Thoracic aorta (tissue), 2 donors: ENCODE measurements at regions not wholly inside any gene's neighbourhood (a gene's known extent, or its start where the extent isn't known, plus 50 kb on each side); places are given as distances from the start of the nearest gene placed in this dataset.
A peak's percentile ranks its signal among the peaks of the same experiment; 100 is the strongest.
"Not testable (repeated sequence)": the region's sequence is repeated elsewhere in the genome, so short reads cannot be mapped to it uniquely, and the experiment has no call there.

Source experiments
- ATAC-seq: fragments of 150-250 bp; one replicate; pipeline ENCODE4 v1.8.0; 2017; ENCODE audit warnings: low read depth; ENCODE audit not compliant: insufficient number of reproducible peaks, low FRiP score
- DNase-seq: peaks from one replicate; pipeline ENCODE4 v3.0.0-alpha.2; 2020; ENCODE audit warnings: low spot score
- H3K27ac ChIP-seq, 2 donors: fragments of 200-600 bp; sonication (generic); 1 replicate in 1 of 2; 2 replicates in 1 of 2; pipeline ENCODE4 v1.5.1; 2016; ENCODE audit warnings: mild to moderate bottlenecking in 2 of 2, moderate library complexity in 2 of 2
- H3K27me3 ChIP-seq: fragments of 200-600 bp; sonication (generic); replicated peaks from 2 replicates; pipeline ENCODE4 v1.6.0; 2016; ENCODE audit warnings: mild to moderate bottlenecking; ENCODE audit not compliant: insufficient read depth
- H3K36me3 ChIP-seq: fragments of 200-600 bp; sonication (generic); one replicate; pipeline ENCODE4 v1.5.1; 2016
- H3K4me1 ChIP-seq, 2 donors: fragments of 200-600 bp; sonication (generic); 1 replicate in 1 of 2; 2 replicates in 1 of 2; pipeline versions ENCODE4 v1.5.1 to v1.6.0; 2016; ENCODE audit warnings: low read depth in 2 of 2, mild to moderate bottlenecking in 1 of 2; ENCODE audit not compliant: control insufficient read depth in 1 of 2
- H3K4me3 ChIP-seq: fragments of 200-600 bp; sonication (generic); 2 replicates; pipeline ENCODE4 v1.5.1; 2016; ENCODE audit warnings: mild to moderate bottlenecking
- H3K9me3 ChIP-seq: fragments of 200-600 bp; sonication (generic); 2 replicates; pipeline ENCODE4 v1.5.1; 2016
- CTCF ChIP-seq: fragments of 200-600 bp; sonication (generic); IDR thresholded peaks from one replicate; pipeline ENCODE4 v1.5.1; 2019; ENCODE audit warnings: antibody characterized with exemption

GRCh38 chr4:54840992-54841768 lies 183.4 kb downstream of the KIT start:
- H3K4me3 ChIP-seq: no peak overlapping the region
- peak; percentile 22 for TF ChIP-seq CTCF
- H3K27me3 ChIP-seq: no peaks in the 10 kb centered on the region
- no peaks in the 10 kb centered on the region for H3K36me3 ChIP-seq
- ATAC-seq (no peak), DNase-seq (no peak)
- H3K27ac ChIP-seq: no peak overlapping the region
- H3K4me1 ChIP-seq: peaks cover 0 to 7% of the 10 kb centered on the region in 2 donors
- no peaks in the 10 kb centered on the region for H3K9me3 ChIP-seq

- H3K36me3 ChIP-seq: no peaks in the 10 kb centered on the region
- no peak for DNase-seq
- no peaks in the 10 kb centered on the region for H3K27me3 ChIP-seq
- TF ChIP-seq CTCF: no peak
- ATAC-seq: no peak
- H3K4me3 ChIP-seq: no peak overlapping the region
- H3K4me1 ChIP-seq: peaks cover 0 to 9% of the 10 kb centered on the region in 2 donors
- no peak overlapping the region for H3K27ac ChIP-seq
- H3K9me3 ChIP-seq: no peaks in the 10 kb centered on the region
Observed at GRCh38 chr4:54840430-54840829, 182.7 kb downstream of the KIT start.

- Histone ChIP-seq H3K9me3 (no peaks in the 10 kb centered on the region), H3K4me1 (peaks cover 0 to 9% of the 10 kb centered on the region in 2 donors), H3K27ac (no peak overlapping the region), H3K4me3 (no peak overlapping the region), H3K36me3 (no peaks in the 10 kb centered on the region), H3K27me3 (no peaks in the 10 kb centered on the region)
- ATAC-seq: no peak
- TF ChIP-seq CTCF: no peak
- DNase-seq: no peak
Observed at GRCh38 chr4:54838301-54838700, 180.5 kb downstream of the KIT start.

- DNase-seq: no peak
- Histone ChIP-seq H3K9me3 (no peaks in the 10 kb centered on the region), H3K4me1 (peaks cover 0 to 9% of the 10 kb centered on the region in 2 donors), H3K27me3 (no peaks in the 10 kb centered on the region), H3K27ac (no peak overlapping the region), H3K4me3 (no peak overlapping the region), H3K36me3 (no peaks in the 10 kb centered on the region)
- TF ChIP-seq CTCF: no peak
- no peak for ATAC-seq
Observed at GRCh38 chr4:54837576-54838140, 179.9 kb downstream of the KIT start.

GRCh38 chr4:54828361-54828760 lies 170.6 kb downstream of the KIT start:
- H3K4me3 ChIP-seq, ATAC-seq, H3K9me3 ChIP-seq: not testable (repeated sequence)

More at GRCh38 chr4:54828361-54828760, 170.6 kb downstream of the KIT start:
- not testable (repeated sequence) for H3K36me3 ChIP-seq, H3K27me3 ChIP-seq, H3K27ac ChIP-seq, H3K4me1 ChIP-seq, DNase-seq
